ENCODE measurements at regions not wholly inside any gene's neighbourhood (a gene's known extent, or its start where the extent isn't known, plus 50 kb on each side); places are given as distances from the start of the nearest gene placed in this dataset.

- no peaks in the 10 kb centered on the region for H3K27me3 ChIP-seq (ENCODE audit: insufficient read depth)
- no peak for DNase-seq (ENCODE audit: low spot score)
- no peaks in the 10 kb centered on the region for H3K79me2 ChIP-seq (replicated peaks; ENCODE audit: insufficient read depth)
- Mint-ChIP-seq H3K4me1 (no peaks in the 10 kb centered on the region), H3K36me3 (ENCODE audit: low read depth) (no peaks in the 10 kb centered on the region), H3K4me3 (no peak overlapping the region), H3K27ac (no peak overlapping the region), H3K27me3 (ENCODE audit: insufficient read depth, low read depth, poor library complexity) (no peaks in the 10 kb centered on the region), H3K9me3 (no peaks in the 10 kb centered on the region; the same call in 2 of the 3 replicates)
- H3F3A ChIP-seq (replicated peaks; ENCODE audit: low read depth): no peaks in the 10 kb centered on the region
- no peak for ATAC-seq
- H3K4me2 ChIP-seq: no peak overlapping the region
- no peaks in the 10 kb centered on the region for H3K36me3 ChIP-seq (ENCODE audit: insufficient read depth)
- no peaks in the 10 kb centered on the region for H3K9me2 ChIP-seq (ENCODE audit: insufficient read depth)
- no peaks in the 10 kb centered on the region for H3K4me1 ChIP-seq (ENCODE audit: insufficient read depth)
- TF ChIP-seq CREB1 (CRISPR knock-in tag; IDR thresholded peaks at IDR 0.05; ENCODE audit: low read depth) (no peak), JUNB (IDR thresholded peaks at IDR 0.05; ENCODE audit: unreplicated experiment) (no peak), ZNF114 (CRISPR knock-in tag; IDR thresholded peaks at IDR 0.05) (no peak), EZH2 (IDR thresholded peaks at IDR 0.05; ENCODE audit: low read depth, unreplicated experiment) (no peak), REST (IDR thresholded peaks at IDR 0.05; ENCODE audit: unreplicated experiment) (no peak), ZNF462 (CRISPR knock-in tag; IDR thresholded peaks at IDR 0.05) (no peak), EZH2phosphoT487 (IDR thresholded peaks at IDR 0.05; ENCODE audit: unreplicated experiment) (no peak), ETS1 (IDR thresholded peaks at IDR 0.05) (no peak), POLR2AphosphoS5 (IDR thresholded peaks at IDR 0.05; ENCODE audit: low read depth) (no peak), CTCF (conservative IDR thresholded peaks at IDR 0.05; ENCODE audit: low read depth in 2 of 2) (no peak), ZNF331 (CRISPR knock-in tag; IDR thresholded peaks at IDR 0.05; ENCODE audit: low read depth) (no peak), NANOG (IDR thresholded peaks at IDR 0.05; ENCODE audit: borderline replicate concordance) (no peak), STAT1 (IDR thresholded peaks at IDR 0.05; ENCODE audit: unreplicated experiment) (no peak)
- no peak overlapping the region for H2AFZ ChIP-seq
- no peak overlapping the region for H3K27ac ChIP-seq (ENCODE audit: low read depth)
- no peaks in the 10 kb centered on the region for H4K20me1 ChIP-seq (replicated peaks; ENCODE audit: insufficient read depth)
- H3K4me3 ChIP-seq: no peak overlapping the region
Measured at GRCh38 chrX:117010243-117010642, 547.5 kb upstream of the CT83 start.
